NB4 (cell line): ENCODE measurements at regions not wholly inside any gene's neighbourhood (a gene's known extent, or its start where the extent isn't known, plus 50 kb on each side); places are given as distances from the start of the nearest gene placed in this dataset.

Source experiments
- POLR2A ChIP-seq: IDR thresholded peaks from 2 replicates; pipeline ENCODE4 v1.6.1; 2011; ENCODE audit warnings: mild to moderate bottlenecking; ENCODE audit not compliant: insufficient read length; ENCODE audit errors: extremely low read depth
- TF ChIP-seq, protein P1 (sequence below): IDR thresholded peaks from one replicate; pipeline ENCODE4 v1.5.1; 2012; ENCODE audit warnings: low read depth, low read length
- TF ChIP-seq, protein P2 (sequence below): IDR thresholded peaks from 2 replicates; pipeline ENCODE4 v1.6.1; 2011; ENCODE audit warnings: low read depth, low read length

DNA sequence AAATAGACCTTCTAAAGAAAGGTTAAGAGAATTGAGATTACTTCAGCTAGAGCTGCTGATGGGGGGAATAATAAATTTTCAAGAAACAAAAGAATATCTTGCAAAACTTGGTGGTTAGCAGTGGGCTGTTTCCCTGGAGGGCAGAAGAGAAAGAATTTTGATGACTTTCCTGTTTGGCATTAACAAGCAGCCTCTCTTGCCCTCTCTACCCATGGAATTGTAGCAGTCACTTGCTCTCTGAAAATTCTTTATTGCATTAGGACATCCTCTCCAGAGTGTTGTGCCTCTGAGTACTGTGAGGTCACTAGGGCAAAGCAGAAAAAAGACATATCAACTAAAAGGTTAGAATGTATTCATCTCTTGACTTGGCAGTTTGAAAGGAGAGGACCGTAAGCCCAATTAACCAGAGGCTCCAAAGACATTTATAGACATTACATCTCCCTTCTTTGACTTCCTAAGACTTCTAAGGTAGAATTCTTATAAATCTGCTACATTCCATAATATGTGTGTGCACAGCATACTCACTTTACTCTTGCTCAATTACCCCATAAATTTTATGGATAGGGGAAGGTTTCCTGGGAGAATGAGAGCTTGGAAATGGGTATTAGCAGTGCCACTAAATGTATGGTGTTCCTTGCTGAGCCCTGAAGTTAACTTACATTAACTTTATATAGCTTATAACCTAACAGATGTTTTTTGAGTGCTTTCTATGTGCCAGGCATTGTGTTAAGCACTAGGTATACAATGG lies 215.3 kb downstream of the KIF20B start:
- no peak for TF ChIP-seq POLR2A
- TF ChIP-seq, protein P1, sequence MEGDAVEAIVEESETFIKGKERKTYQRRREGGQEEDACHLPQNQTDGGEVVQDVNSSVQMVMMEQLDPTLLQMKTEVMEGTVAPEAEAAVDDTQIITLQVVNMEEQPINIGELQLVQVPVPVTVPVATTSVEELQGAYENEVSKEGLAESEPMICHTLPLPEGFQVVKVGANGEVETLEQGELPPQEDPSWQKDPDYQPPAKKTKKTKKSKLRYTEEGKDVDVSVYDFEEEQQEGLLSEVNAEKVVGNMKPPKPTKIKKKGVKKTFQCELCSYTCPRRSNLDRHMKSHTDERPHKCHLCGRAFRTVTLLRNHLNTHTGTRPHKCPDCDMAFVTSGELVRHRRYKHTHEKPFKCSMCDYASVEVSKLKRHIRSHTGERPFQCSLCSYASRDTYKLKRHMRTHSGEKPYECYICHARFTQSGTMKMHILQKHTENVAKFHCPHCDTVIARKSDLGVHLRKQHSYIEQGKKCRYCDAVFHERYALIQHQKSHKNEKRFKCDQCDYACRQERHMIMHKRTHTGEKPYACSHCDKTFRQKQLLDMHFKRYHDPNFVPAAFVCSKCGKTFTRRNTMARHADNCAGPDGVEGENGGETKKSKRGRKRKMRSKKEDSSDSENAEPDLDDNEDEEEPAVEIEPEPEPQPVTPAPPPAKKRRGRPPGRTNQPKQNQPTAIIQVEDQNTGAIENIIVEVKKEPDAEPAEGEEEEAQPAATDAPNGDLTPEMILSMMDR, result no peak
- TF ChIP-seq, protein P2, sequence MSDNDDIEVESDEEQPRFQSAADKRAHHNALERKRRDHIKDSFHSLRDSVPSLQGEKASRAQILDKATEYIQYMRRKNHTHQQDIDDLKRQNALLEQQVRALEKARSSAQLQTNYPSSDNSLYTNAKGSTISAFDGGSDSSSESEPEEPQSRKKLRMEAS, result no peak
